ENCODE measurements at regions not wholly inside any gene's neighbourhood (a gene's known extent, or its start where the extent isn't known, plus 50 kb on each side); places are given as distances from the start of the nearest gene placed in this dataset.
A peak's percentile ranks its signal among the peaks of the same experiment; 100 is the strongest.
"Not testable (repeated sequence)": the region's sequence is repeated elsewhere in the genome, so short reads cannot be mapped to it uniquely, and the experiment has no call there.

DNA sequence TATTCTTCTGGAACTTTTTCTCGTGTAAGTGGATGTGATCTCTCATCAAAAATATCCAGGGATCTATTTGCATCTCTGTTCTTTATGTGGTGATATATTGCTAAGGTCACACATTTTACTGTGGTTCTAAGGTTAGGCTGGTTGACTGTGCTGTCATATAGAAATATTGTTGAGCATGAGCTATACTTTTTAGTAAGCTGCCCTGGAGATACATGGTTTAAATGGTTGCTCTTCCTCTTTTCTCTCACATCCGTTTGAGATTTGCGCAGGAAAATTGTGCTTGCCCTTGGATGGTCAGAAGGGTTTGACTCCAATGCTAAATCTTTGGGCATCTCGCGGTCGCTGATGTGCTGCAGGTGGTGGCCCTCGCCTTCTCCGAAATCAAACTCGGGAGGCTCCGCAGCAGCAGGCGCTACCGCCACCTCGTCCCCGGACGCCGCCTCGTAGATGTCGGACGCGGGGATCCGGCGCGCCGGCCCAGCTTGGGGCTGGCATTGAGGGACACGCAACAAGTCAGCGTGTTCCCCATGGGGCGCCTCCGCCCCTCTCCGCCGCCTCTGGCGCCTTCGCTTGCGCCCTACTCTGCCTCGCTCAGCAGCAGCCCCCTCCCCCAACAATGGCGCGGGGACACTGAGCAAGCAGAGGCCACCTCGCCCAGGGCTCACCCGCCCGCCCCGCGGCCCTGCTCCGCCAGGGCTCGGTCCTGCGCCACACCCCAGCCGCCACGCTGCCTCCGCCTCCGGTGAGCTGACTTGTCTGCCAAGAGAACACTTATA is 154.5 kb downstream of the MSN start:
- peak; percentile 41 for DNase-seq

DNA sequence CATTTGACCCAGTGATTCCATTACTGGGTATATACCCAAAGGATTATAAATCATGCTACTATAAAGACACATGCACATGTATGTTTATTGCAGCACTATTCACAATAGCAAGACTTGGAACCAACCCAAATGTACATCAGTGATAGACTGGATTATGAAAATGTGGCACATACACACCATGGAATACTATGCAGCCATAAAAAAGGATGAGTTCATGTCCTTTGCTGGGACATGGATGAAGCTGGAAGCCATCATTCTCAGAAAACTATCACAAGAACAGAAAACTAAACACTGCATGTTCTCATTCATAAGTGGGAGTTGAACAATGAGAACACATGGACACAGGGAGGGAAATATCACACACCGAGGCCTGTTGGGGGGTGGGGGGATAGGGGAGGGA is 152.5 kb downstream of the MSN start:
- DNase-seq = not testable (repeated sequence)

DNA sequence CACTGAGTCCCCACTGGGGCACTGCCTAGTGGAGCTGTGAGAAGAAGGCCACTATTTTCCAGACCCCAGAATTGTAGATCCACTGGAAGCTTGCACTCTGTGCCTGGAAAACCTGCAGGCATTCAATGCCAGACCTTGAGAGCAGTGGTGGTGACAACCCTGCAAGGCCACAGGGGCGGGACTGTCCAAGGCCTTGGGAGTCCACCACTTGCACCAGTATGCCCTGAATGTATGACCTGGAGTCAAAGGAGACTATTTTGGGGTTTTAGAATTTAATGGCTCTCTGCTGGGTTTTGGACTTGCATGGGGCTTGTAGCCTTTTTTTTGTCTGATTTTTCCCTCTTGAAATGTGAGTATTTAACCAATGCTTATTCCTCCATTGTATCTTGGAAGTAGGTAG is 145.8 kb downstream of the MSN start:
- DNase-seq = no peak

DNA sequence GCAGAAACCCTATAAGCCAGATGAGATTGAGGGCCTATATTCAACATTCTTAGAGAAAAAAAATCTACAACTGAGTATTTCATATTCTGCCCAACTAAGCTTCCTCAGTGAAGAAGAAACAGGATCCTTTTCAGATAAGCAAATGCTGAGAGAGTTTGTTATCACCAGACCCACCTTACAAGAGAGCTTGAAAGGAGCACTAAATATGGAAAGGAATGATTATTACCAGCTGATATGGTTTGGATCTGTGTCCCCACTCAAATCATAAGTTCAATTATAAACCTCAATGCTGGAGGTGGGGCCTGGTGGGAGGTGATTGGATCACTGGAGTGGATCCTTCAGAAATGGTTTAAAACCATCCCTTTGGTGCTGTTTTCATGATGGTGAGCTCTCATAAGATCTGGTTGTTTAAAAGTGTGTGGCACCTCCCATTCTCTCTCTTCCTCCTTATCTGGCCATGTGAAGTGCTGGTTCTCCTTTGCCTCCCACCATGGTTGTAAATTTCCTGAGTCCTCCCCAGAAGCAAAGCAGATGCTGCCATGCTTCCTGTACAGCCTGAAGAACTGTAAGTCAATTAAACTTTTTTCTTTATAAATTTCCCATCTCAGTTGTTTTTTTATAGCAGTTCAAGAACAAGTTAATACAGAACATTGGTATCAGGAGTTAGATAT is 144.2 kb downstream of the MSN start:
- no peak for DNase-seq

All from CD4-positive, alpha-beta T cell treated with Interleukin-21 for 1 hour (primary cell).